GM18511 (cell line): ENCODE measurements at regions not wholly inside any gene's neighbourhood (a gene's known extent, or its start where the extent isn't known, plus 50 kb on each side); places are given as distances from the start of the nearest gene placed in this dataset.

ENCODE experiments used
- ATAC-seq: cut with Tn5 transposase; IDR thresholded peaks from one replicate; pipeline ENCODE4 v1.9.1; 2021; ENCODE audit warnings: mild to moderate bottlenecking, moderate library complexity; ENCODE audit not compliant: unreplicated experiment

DNA sequence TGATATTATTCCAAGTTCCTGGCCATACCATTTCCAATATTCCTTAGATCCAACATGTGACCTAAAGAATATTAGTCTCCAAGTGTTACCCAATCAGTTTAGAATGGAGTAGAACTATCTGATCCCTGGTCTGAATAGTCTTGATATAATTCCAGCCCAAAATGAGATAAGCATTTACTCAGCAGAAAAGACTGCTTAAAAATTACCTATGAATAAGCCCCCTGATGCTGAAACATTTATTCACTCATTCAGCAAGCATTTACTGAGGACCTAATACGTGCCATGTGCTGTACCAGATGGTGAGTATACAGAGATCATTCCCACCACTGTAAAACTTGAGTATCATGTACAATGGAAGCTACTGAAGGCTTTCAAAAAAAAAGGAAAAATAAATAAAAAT, 157.0 kb downstream of the FAM114A2 start:
- ATAC-seq: no peak

DNA sequence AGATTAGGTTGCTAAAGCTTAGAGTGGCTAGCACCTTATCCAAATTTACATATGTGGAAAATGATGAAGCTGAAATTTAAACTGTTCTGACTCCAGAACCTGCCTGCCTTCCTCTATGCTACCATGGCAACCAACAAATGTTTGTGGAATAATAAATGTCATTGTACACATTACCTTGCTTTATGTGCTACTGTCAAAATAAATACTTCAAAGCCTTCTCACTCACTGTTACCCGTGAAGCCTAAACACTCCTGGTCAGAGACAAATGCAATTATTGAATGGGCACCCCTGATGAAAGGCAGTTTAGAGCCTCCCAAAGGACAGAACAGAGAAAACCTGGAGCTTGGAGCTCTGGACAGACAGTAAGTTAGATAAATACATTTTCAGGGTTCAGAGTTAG, 158.6 kb downstream of the FAM114A2 start:
- ATAC-seq: no peak

DNA sequence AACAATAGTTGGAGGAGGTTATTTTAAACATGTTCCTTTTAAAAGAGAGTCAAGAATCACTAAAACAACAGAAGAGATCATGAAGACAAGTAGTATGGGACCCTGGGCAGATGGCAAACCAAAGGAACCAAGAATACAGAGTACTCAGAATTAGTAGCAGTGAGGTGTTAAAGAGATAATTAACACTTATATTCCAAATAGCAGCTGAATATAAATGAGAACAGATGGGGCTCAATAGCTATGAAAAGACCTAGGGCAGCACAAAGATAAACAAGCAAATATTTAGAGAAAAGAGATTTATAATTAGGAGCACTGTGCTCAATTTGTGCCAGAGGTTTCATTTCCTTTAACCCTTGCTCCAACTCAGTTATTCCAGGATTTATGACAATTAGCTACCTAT, 159.1 kb downstream of the FAM114A2 start:
- no peak for ATAC-seq

DNA sequence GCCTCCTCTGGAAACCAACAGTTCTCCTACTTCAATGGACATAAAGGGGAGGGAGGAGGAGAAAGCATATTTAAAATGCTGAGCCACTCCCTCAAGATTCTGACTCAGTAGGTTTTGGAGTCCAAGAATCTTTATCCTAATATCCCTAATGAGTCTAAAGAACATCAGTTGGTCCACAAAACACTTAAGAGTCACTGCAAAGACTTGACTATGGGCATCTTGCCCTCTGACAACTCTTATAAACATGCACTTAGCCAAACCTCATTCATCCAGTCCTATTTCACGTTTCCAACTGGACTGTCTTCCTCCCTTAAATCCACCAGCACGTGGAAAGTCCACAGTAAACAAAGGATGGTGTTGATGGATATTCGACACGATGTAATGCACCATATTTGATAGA, 172.5 kb downstream of the FAM114A2 start:
- ATAC-seq: no peak

DNA sequence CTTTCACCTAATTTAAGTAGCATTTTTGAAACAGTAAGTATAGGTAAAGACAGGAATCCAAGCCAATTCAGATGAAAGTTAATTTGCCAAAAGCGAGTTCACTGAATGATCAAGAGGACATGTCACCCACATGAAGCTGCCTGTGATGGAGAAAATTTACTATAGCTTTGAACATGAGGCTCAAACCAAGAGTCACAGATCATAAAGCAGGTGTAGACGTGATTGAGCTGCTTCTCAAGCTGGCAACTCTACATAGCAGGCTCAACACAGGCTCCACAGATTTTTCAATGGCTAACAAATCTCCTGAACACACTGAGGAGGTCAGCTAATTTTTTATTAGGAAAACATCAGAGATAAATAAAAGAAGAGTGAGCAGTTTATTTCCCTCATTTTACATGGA, 173.7 kb downstream of the FAM114A2 start:
- ATAC-seq: no peak

DNA sequence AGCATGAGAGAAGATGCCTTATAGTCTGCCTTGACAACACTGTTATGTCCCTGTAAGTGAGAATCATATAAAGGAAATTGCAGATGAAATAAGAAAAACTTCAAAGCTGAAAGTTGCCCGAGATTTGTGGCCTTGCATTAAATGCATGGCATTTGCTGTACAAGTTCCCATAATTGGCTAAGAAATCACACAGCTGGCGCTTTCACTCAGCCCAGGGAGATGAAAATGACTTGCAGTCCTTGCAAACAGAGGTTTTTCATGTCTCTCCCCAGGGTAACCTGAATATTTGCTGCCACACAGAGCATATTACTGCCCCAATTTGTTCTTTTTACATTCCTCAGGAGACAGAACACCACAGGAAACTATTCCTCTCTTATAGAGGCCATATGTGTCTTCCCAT, 174.8 kb downstream of the FAM114A2 start:
- no peak for ATAC-seq
